HL-60 (cell line): ENCODE measurements at regions not wholly inside any gene's neighbourhood (a gene's known extent, or its start where the extent isn't known, plus 50 kb on each side); places are given as distances from the start of the nearest gene placed in this dataset.

ENCODE experiments used
- CTCF ChIP-seq: IDR thresholded peaks from one replicate; pipeline ENCODE4 v1.5.1; 2011; ENCODE audit warnings: low read length, control low read depth, inconsistent platforms; ENCODE audit not compliant: insufficient read depth
- POLR2AphosphoS5 ChIP-seq: IDR thresholded peaks from 2 replicates; pipeline ENCODE4 v1.6.1; 2012; ENCODE audit warnings: low read depth

DNA sequence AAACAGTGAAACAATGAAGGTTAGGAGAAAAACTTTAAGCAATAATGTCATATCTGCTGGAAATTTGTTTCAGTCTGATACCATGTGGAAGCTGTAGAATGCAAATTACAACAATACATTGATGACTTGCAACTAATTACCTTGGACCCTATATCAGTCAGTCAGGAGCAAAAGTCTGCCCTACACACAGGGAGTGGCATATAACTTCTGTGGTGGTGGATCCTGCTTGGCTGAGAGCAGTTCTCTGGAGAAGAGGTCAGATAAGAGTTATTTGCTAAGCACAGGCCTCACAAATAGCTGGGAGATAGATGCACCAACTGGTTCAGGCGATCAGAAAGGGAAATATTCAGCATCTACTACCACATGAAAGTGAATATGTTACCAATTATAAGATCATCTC is 1364.6 kb upstream of the EPHA6 start:
- TF ChIP-seq CTCF: no peak
- no peak for TF ChIP-seq POLR2AphosphoS5
